ENCODE measurements at regions not wholly inside any gene's neighbourhood (a gene's known extent, or its start where the extent isn't known, plus 50 kb on each side); places are given as distances from the start of the nearest gene placed in this dataset.
"Not testable (repeated sequence)": the region's sequence is repeated elsewhere in the genome, so short reads cannot be mapped to it uniquely, and the experiment has no call there.

DNA sequence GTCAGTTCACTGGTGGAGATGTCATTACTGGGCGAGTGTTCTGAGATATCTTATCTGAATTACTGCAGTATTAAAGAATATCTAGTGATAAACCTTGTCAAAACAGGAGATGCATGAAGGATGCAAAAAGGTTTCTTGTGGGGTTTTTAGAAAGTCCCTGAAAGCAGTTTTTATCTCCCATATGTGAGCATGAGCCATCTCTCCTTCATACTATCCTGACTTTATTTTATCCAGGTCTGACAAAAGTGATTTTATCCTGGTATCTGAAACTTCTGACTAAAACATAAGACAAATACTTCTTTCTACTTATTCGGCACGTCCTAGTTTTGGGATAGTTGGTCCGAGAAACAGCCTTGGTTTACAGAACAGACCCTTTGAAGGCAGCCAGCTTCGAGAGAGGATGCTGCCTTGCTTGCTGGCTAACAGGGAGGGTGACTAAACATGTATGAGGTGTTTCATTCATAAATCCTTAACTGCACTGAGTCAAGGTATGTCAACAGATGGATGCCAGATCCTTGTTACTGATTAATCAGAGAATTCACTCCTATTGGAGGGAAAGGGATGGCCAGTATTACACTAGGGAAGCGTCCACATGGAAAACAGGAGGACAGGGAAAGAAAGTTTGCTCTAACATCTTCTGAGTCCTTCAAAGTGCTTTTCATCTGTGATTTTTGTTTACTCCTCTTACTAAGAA lies 172.8 kb upstream of the FAM240B start:
- TF ChIP-seq, protein P1, sequence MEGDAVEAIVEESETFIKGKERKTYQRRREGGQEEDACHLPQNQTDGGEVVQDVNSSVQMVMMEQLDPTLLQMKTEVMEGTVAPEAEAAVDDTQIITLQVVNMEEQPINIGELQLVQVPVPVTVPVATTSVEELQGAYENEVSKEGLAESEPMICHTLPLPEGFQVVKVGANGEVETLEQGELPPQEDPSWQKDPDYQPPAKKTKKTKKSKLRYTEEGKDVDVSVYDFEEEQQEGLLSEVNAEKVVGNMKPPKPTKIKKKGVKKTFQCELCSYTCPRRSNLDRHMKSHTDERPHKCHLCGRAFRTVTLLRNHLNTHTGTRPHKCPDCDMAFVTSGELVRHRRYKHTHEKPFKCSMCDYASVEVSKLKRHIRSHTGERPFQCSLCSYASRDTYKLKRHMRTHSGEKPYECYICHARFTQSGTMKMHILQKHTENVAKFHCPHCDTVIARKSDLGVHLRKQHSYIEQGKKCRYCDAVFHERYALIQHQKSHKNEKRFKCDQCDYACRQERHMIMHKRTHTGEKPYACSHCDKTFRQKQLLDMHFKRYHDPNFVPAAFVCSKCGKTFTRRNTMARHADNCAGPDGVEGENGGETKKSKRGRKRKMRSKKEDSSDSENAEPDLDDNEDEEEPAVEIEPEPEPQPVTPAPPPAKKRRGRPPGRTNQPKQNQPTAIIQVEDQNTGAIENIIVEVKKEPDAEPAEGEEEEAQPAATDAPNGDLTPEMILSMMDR (IDR thresholded peaks at IDR 0.05) = not testable (repeated sequence)
- TF ChIP-seq POLR2A (IDR thresholded peaks at IDR 0.05); POLR2AphosphoS5 (IDR thresholded peaks at IDR 0.05; ENCODE audit: insufficient read depth in 1 of 2, low read depth in 1 of 2): not testable (repeated sequence)

Measured in vagina (tissue), 2 donors.